ENCODE measurements at regions not wholly inside any gene's neighbourhood (a gene's known extent, or its start where the extent isn't known, plus 50 kb on each side); places are given as distances from the start of the nearest gene placed in this dataset.
"Not testable (repeated sequence)": the region's sequence is repeated elsewhere in the genome, so short reads cannot be mapped to it uniquely, and the experiment has no call there.

GRCh38 chr6:49274809-49275769 lies 188.0 kb downstream of the MMUT start:
- DNase-seq, result not testable (repeated sequence)

- no peak for DNase-seq
These were observed 193.9 kb downstream of the MMUT start for GRCh38 chr6:49269190-49269589.

- no peak for DNase-seq
These were observed 198.1 kb downstream of the MMUT start for GRCh38 chr6:49264909-49265308.

DNA sequence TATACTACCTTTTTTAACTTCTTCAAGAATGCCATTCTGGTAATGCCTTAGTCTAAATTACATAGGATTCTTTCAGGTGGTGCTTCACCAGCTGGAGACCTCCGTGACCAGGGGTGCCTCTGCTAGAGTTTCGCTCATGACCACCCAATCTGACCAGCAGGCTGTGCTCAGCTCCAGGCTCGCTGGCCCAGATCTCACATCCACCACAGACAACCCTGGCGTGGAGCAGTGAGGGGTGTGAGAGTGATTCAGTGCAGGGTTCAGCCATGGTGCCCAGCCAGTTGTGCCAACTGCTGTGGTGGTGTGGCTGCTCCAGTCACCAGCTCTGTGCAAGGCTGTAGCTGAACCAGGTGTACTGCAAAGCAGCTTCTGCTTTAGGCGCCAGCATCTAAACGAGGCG lies 198.6 kb downstream of the MMUT start:
- DNase-seq, result no peak

- no peak for DNase-seq
These were observed 205.5 kb downstream of the MMUT start for GRCh38 chr6:49257549-49257948.

DNA sequence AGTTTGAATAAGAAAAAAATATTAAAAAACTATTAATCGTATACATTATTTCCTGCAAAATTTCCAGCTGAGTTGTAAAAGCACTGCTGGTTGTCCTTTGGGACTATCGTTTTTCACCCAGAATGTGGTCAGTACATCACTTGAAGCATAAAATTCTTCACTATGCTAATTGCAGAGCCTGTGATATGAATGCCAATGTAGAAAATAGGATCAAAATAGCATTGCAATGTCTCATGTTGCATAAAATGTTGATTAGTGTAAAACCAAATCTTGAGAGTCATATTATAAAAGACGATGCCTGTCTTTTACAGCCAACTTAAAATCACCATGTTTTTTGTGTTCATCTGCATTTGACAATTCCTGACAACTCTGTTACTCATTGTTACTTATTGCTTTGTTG lies 207.7 kb downstream of the MMUT start:
- DNase-seq, result no peak

DNA sequence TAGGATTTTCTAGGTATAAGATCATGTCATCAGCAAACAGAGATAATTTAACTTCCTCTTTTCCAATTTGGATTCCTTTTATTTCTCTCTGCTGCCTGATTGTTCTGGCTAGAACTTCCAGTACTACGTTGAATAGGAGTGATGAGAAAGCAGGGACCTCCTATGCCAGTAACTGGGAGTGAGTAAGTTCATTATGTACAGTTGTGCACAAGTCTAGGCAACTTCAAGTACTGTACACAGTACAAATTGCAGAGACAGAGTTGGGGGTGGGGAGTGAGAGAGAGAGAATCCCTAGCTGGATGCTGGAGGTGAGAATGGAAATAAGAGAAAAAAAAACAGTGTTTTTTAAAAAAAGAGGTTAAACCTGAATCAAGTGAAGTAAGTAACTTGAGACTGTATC lies 210.2 kb downstream of the MMUT start:
- no peak for DNase-seq

DNA sequence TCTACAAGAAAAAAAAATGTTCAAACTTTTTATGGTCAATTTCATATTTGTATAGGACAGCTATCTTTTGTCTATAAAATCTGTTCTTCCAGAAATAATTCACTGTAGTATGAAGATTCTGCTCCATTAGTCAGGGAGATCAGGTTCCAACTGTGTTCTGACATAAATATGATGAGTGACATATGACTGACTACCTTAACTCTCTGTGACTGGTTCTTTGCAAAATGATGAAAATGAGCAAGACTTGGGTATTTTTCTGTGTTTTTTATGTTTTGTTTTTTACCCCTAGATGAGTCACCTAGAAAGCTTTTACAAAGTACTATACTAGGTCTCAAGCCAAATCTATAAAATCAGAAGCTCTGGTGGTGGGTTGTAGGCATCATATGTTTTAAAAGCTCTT lies 229.6 kb downstream of the MMUT start:
- no peak for DNase-seq

DNA sequence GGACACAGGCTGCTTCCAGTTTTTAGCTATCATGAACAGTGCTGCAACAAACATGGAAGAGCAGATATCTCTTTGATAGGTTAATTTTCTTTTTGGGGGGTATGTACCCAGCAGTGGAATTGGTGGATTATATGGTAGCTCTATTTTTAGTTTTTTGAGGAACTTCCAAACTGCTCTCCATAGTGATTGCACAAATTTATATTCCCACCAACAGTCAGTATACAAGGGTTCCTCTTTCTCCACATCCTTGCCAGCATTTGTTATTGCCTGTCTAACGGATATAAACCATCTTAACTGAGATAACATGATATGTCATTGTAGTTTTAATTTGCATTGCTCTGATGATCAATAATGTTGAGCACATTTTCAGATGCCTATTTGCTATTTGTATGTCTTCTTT lies 237.6 kb downstream of the MMUT start:
- no peak for DNase-seq

- no peak for DNase-seq
These were observed 242.8 kb downstream of the MMUT start for GRCh38 chr6:49220293-49220692.

DNA sequence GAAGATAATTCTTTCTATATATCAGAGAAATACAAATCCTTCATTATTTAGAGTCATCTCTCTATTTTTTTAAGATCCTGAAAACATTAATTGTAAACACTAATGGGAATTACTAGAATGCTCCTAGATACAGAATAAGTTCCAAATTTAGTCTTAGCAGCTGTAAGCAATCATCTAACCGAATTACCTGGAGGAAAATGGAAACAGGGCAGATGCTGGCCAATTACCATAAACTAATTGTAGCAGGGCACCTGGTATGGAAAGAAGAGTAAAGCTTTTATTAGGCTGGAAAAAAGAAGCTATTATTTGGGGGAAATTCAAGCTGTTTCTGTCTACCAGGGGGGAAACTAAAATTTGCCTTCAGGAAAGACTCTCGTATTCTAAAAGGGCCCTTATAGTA lies 257.5 kb downstream of the MMUT start:
- no peak for DNase-seq

DNA sequence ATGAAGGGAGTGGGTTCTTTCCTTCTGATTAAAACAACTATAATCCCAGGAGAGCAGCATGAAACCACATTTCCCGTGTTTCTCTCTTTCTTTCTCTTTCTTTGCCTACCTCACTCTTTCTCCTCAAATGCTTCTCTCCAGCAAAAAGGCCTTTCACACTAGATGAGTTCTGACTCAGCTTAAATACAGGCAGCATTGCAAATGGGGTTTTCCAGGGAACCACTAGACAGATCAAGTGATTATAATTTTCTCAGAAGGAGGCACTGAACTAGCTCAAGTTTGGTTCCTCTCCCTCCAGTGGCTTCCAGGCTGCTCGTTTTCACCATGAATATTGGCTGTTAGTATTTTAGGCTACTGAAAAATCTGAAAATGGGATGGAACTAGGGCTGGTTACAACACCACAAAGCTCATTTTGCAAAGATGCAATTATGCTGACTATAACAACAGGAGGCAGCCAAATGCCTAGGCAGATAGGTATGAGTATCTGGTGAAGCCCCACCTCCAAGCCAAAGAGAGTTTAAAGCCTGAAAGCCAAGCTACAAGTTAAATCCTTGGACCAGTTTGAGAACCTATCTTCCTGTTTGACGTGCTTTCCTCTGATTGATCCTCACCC lies 260.0 kb downstream of the MMUT start:
- DNase-seq, result no peak

DNA sequence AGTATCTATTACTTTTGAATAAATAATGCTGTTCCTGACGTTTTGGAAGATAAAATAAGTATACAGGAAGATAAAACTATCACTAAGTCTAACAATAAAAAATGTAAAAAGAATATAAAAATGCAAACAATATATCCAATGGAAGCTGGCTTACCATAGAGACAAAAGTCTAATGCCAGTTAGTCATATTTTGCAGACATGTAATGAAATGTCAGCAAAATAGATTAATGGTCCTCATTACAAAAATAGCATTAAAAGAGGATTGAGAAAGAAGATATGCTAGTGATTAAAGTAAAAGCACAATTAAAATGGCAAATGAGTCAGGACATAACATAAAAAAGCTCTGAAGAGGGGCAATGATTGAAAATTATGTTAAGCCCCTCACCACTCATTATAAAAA lies 265.0 kb downstream of the MMUT start:
- DNase-seq, result no peak

DNA sequence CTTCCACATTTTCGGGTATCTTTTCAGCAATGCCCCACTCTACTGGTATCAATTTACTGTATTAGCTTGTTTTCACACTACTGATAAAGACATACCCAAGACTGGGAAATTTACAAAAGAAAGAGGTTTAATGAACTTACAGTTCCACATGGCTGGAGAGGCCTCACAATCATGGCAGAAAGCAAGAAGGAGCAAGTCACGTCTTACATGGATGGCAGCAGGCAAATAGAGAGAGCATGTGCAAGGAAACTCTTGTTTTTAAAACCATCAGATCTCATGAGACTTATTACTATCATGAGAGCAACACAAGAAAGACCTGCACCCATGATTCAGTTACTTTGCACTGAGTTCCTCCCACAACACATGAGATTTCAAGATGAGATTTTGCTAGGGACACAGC lies 300.7 kb downstream of the MMUT start:
- DNase-seq, result not testable (repeated sequence)

- DNase-seq, result no peak
These were observed 307.7 kb downstream of the MMUT start for GRCh38 chr6:49155316-49155715.

GRCh38 chr6:49151957-49152356 lies 311.1 kb downstream of the MMUT start:
- no peak for DNase-seq

- DNase-seq, result no peak
These were observed 311.6 kb downstream of the MMUT start for GRCh38 chr6:49151461-49151860.

- DNase-seq, result no peak
These were observed 312.0 kb downstream of the MMUT start for GRCh38 chr6:49151033-49151432.

- DNase-seq, result no peak
These were observed 317.8 kb downstream of the MMUT start for GRCh38 chr6:49145280-49145679.

DNA sequence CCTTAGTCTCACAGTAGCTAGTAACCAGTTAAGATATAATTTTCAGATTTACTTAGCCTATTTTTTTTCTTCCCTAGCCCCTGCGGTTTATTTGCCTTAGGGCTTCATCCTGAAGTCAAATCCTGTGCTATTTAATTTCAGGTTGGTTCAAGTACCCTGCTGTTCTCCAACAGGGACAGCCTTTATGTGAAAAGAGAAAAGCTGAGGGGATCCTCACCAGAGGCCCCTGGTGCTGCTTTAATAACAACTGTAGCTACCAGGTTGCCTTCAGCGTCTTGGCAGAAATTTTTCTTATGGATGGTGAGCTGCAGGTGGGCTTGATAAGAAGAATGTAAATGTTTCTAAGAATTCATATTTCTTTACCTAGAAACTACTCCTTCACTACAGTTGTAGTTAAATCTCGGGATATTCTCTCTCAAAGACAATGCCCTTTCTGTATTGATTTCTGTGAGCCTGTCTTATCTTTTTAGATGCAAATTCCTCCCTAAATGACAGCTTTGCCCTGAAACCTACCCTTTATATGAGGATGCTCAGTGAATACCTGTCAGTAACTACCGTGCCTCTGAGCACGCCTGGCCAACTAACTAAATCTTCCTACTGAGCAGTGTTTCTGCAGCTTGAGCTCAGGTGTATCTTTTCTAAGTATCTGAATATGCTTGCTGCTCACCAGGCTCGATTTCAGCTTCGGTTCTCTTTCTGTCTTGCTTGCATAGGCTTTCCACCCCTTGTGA lies 320.5 kb downstream of the MMUT start:
- DNase-seq, result no peak

DNA sequence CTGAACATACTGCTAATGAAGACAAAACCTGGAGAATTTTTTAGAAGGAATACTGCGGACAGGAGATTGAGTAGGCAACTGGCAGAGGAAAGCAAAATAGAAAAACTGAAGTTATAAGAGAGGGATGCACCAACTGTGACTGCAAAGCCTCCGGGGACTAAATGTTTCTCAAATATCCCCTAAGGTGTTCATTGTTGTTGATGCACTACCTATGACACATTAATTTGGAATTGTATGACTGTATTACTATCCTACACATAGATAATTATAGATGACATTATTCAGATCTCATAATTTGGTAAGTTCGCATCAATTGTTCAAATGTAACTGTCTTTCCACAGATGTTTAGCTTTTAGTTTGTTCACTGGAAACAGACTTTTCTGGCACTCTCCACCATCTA lies 341.1 kb downstream of the MMUT start:
- DNase-seq, result no peak

- no peak for DNase-seq
These were observed 344.6 kb downstream of the MMUT start for GRCh38 chr6:49118478-49118877.

DNA sequence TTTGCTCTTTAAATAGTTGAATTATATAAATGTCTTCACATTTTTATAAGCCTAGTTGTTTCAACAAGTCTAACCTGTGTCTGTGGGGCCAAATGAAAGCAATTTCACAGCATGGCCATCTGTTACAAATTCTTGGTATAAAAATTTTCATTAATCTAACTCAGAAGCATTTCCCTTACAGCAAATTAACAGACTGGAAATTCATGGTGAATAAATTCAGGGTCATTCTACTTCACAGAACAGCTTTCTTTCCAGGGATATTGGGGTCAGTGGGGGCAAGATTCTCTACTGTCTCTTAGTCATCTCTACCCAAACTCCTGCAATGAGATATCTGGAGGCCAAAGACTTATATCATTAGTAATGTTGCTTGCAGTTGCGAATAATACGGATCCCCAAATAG lies 352.1 kb downstream of the MMUT start:
- no peak for DNase-seq

- not testable (repeated sequence) for DNase-seq
These were observed 365.4 kb downstream of the MMUT start for GRCh38 chr6:49097664-49098063.

All from suppressor macrophage (primary cell).